Stomach (tissue), 8 donors: ENCODE measurements at regions not wholly inside any gene's neighbourhood (a gene's known extent, or its start where the extent isn't known, plus 50 kb on each side); places are given as distances from the start of the nearest gene placed in this dataset.

ENCODE experiments used
- DNase-seq, 2 donors: peaks; one replicate each; pipeline versions ENCODE4 v3.0.0 to v3.0.0-alpha.2; 2013 to 2019
- H3K27ac ChIP-seq, 5 donors: fragments of 200-600 bp in 4 of 5; sonication (generic) in 4 of 5; one replicate each; pipeline ENCODE4 v1.5.1; 2013 to 2019; ENCODE audit warnings: mild to moderate bottlenecking in 1 of 5, moderate library complexity in 1 of 5
- H3K27me3 ChIP-seq, 3 donors: fragments of 200-600 bp; sonication (generic); one replicate each; pipeline ENCODE4 v1.5.1; 2017 to 2019; ENCODE audit warnings: mixed run types in 1 of 3
- H3K36me3 ChIP-seq, 4 donors: fragments of 200-600 bp; sonication (generic); 1 replicate in 3 of 4; 2 replicates in 1 of 4; pipeline ENCODE4 v1.5.1; 2016 to 2019
- H3K4me1 ChIP-seq, 4 donors: fragments of 200-600 bp; sonication (generic); one replicate each; pipeline ENCODE4 v1.5.1; 2016 to 2019
- H3K4me3 ChIP-seq, 4 donors: fragments of 200-600 bp; sonication (generic) in 3 of 4; one replicate each; pipeline ENCODE4 v1.5.1; 2016 to 2019; ENCODE audit warnings: mild to moderate bottlenecking in 1 of 4
- H3K9me3 ChIP-seq, 4 donors: fragments of 200-600 bp; sonication (generic); one replicate each; pipeline ENCODE4 v1.5.1; 2016 to 2019
- CTCF ChIP-seq, 7 experiments: fragments of 450-650 bp in 4 of 7; fragments of 200-600 bp in 3 of 7; sonication (generic) in 3 of 7; IDR thresholded peaks; one replicate each; pipeline ENCODE4 v1.5.1; 2016 to 2019; ENCODE audit warnings: antibody characterized with exemption in 7 of 7, control low read depth in 2 of 7, mild to moderate bottlenecking in 1 of 7
- EP300 ChIP-seq: sonication (generic); formaldehyde crosslinking; IDR thresholded peaks from one replicate; pipeline ENCODE4 v1.6.1; 2017; ENCODE audit warnings: antibody characterized with exemption
- POLR2A ChIP-seq, 4 donors: fragments of 450-650 bp; IDR thresholded peaks; one replicate each; pipeline ENCODE4 v1.6.1; 2016; ENCODE audit warnings: antibody characterized with exemption in 4 of 4, control low read depth in 2 of 4, mild to moderate bottlenecking in 1 of 4, moderate library complexity in 1 of 4
- POLR2AphosphoS5 ChIP-seq, 3 donors: sonication (generic); formaldehyde crosslinking; IDR thresholded peaks; one replicate each; pipeline ENCODE4 v1.6.1; 2016; ENCODE audit warnings: antibody characterized with exemption in 3 of 3
- WGBS, 5 donors: extraction: QIAGEN DNeasy Blood & Tissue Kit in 3 of 5; methylation state at CpG; one replicate each; pipeline versions ENCODE4 v1.1.5 to v1.1.7; 2013 to 2018; 5-methylcytosine and 5-hydroxymethylcytosine counted together
- intact Hi-C: fragments of 100-400 bp; cut with DNase I; formaldehyde crosslinking; loops from one replicate; pipeline ENCODE4 v1.15.1; 2023; ENCODE audit warnings: low total_unique reads
- donor health status: healthy with polysubstance abuse.
- donor health status: Bipolar disorder and iron deficiency.
- donor health status: healthy.

GRCh38 chr11:113563766-113564526 lies 88.7 kb upstream of the DRD2 start:
- intact Hi-C loops, result no loop called here
- WGBS, 5 donors, result 54 to 69% (median 59%) methylated on average over 3 of the region's 3 CpGs
- TF ChIP-seq POLR2AphosphoS5 (IDR thresholded peaks at IDR 0.05) (no peak), POLR2A (IDR thresholded peaks at IDR 0.05) (no peak), EP300 (no peak), CTCF (IDR thresholded peaks at IDR 0.05) (no peak)
- no peaks in the 10 kb centered on the region for H3K9me3 ChIP-seq
- H3K27me3 ChIP-seq, result peaks cover 0 to 14% (median 0%) of the 10 kb centered on the region in 3 donors
- no peak overlapping the region for H3K4me3 ChIP-seq
- no peak overlapping the region for H3K27ac ChIP-seq
- H3K4me1 ChIP-seq, result no peaks in the 10 kb centered on the region
- H3K36me3 ChIP-seq, result no peaks in the 10 kb centered on the region
- no peak for DNase-seq

- Histone ChIP-seq H3K36me3 (no peaks in the 10 kb centered on the region), H3K4me3 (no peak overlapping the region), H3K27ac (no peak overlapping the region), H3K9me3 (no peaks in the 10 kb centered on the region), H3K27me3 (peaks cover 0 to 14% (median 0%) of the 10 kb centered on the region in 3 donors), H3K4me1 (no peaks in the 10 kb centered on the region)
- intact Hi-C loops, result no loop called here
- DNase-seq, result no peak
- WGBS, 5 donors, result 67 to 74% (median 68%) methylated on average over 9 of the region's 9 CpGs
- no peak for TF ChIP-seq EP300
- TF ChIP-seq POLR2A (IDR thresholded peaks at IDR 0.05), result no peak
Measured at GRCh38 chr11:113562981-113563461, 87.8 kb upstream of the DRD2 start.

- H3K4me3 ChIP-seq, result no peak overlapping the region
Measured at GRCh38 chr11:113562576-113562975, 87.4 kb upstream of the DRD2 start.

GRCh38 chr11:113557926-113558325 lies 82.7 kb upstream of the DRD2 start:
- TF ChIP-seq EP300 (no peak), POLR2A (IDR thresholded peaks at IDR 0.05) (no peak), POLR2AphosphoS5 (IDR thresholded peaks at IDR 0.05) (no peak), CTCF (IDR thresholded peaks at IDR 0.05) (no peak)
- 82 to 91% (median 89%) methylated on average over 4 of the region's 4 CpGs for WGBS, 5 donors

More at GRCh38 chr11:113562576-113562975, 87.4 kb upstream of the DRD2 start:
- Histone ChIP-seq H3K4me1 (no peaks in the 10 kb centered on the region), H3K27me3 (peaks cover 0 to 14% (median 0%) of the 10 kb centered on the region in 3 donors), H3K36me3 (no peaks in the 10 kb centered on the region), H3K27ac (no peak overlapping the region), H3K9me3 (no peaks in the 10 kb centered on the region)
- intact Hi-C loops, result no loop called here
- TF ChIP-seq POLR2AphosphoS5 (IDR thresholded peaks at IDR 0.05), result no peak
- TF ChIP-seq EP300, result no peak
- TF ChIP-seq POLR2A (IDR thresholded peaks at IDR 0.05), result no peak
- no peak for TF ChIP-seq CTCF (IDR thresholded peaks at IDR 0.05)
- DNase-seq, result no peak

GRCh38 chr11:113556036-113556435 lies 80.8 kb upstream of the DRD2 start:
- no peaks in the 10 kb centered on the region for H3K36me3 ChIP-seq
- WGBS, 5 donors, result 39 to 55% (median 40%) methylated on average over 3 of the region's 3 CpGs
- H3K4me1 ChIP-seq, result peaks cover 0 to 30% (median 6%) of the 10 kb centered on the region in 4 donors
- intact Hi-C loops, result no loop called here
- H3K4me3 ChIP-seq, result no peak overlapping the region
- no peak overlapping the region for H3K27ac ChIP-seq
- H3K27me3 ChIP-seq, result no peaks in the 10 kb centered on the region
- H3K9me3 ChIP-seq, result no peaks in the 10 kb centered on the region
- no peak for DNase-seq
- TF ChIP-seq POLR2AphosphoS5 (IDR thresholded peaks at IDR 0.05) (no peak), POLR2A (IDR thresholded peaks at IDR 0.05) (no peak), EP300 (no peak), CTCF (IDR thresholded peaks at IDR 0.05) (no peak)

More at GRCh38 chr11:113557926-113558325, 82.7 kb upstream of the DRD2 start:
- peaks cover 0 to 30% (median 6%) of the 10 kb centered on the region in 4 donors for H3K4me1 ChIP-seq
- intact Hi-C loops, result no loop called here
- DNase-seq, result no peak
- H3K9me3 ChIP-seq, result no peaks in the 10 kb centered on the region
- H3K27me3 ChIP-seq, result no peaks in the 10 kb centered on the region
- no peak overlapping the region for H3K4me3 ChIP-seq
- no peak overlapping the region for H3K27ac ChIP-seq
- H3K36me3 ChIP-seq, result no peaks in the 10 kb centered on the region
